Endodermal cell (in vitro differentiated cells): ENCODE measurements at regions not wholly inside any gene's neighbourhood (a gene's known extent, or its start where the extent isn't known, plus 50 kb on each side); places are given as distances from the start of the nearest gene placed in this dataset.

Experiments used
- DNase-seq: peaks from one replicate; pipeline ENCODE4 v3.0.0-alpha.2; 2017
- H3K27ac ChIP-seq: 2 replicates; pipeline ENCODE4 v1.5.1; 2013; ENCODE audit warnings: mild to moderate bottlenecking, low read depth, low read length, moderate library complexity
- H3K27me3 ChIP-seq: 2 replicates; pipeline ENCODE4 v1.6.1; 2013; ENCODE audit warnings: mild to moderate bottlenecking, low read length, moderate library complexity; ENCODE audit not compliant: insufficient read depth, control insufficient read depth, poor library complexity, severe bottlenecking
- H3K36me3 ChIP-seq: 2 replicates; pipeline ENCODE4 v1.7.0; 2013; ENCODE audit warnings: mild to moderate bottlenecking, low read length, moderate library complexity; ENCODE audit not compliant: control insufficient read depth, insufficient read depth
- H3K4me1 ChIP-seq: one replicate; pipeline ENCODE4 v1.7.0; 2013; ENCODE audit warnings: low read length; ENCODE audit not compliant: control insufficient read depth, insufficient read depth
- H3K4me3 ChIP-seq: 2 replicates; pipeline ENCODE4 v1.5.1; 2013; ENCODE audit warnings: mild to moderate bottlenecking, low read length, moderate library complexity
- H3K9ac ChIP-seq: 2 replicates; pipeline ENCODE4 v1.6.1; 2013; ENCODE audit warnings: mild to moderate bottlenecking, low read length, moderate library complexity; ENCODE audit not compliant: poor library complexity, severe bottlenecking; ENCODE audit errors: extremely low read depth
- H3K9me3 ChIP-seq: 2 replicates; pipeline ENCODE4 v1.6.1; 2013; ENCODE audit warnings: mild to moderate bottlenecking, low read length, moderate library complexity; ENCODE audit not compliant: control insufficient read depth
- H3K27ac Mint-ChIP-seq: 2 replicates; pipeline ENCODE4 v1.8.0; 2020; ENCODE audit warnings: mixed read lengths
- H3K27me3 Mint-ChIP-seq: 2 replicates; pipeline ENCODE4 v1.8.0; 2021; ENCODE audit warnings: mild to moderate bottlenecking, mixed read lengths; ENCODE audit not compliant: insufficient read depth
- H3K36me3 Mint-ChIP-seq: 2 replicates; pipeline ENCODE4 v1.8.0; 2020; ENCODE audit warnings: low read depth, mixed read lengths
- H3K4me1 Mint-ChIP-seq: 2 replicates; pipeline ENCODE4 v1.8.0; 2020; ENCODE audit warnings: mixed read lengths
- H3K4me3 Mint-ChIP-seq: 2 replicates; pipeline ENCODE4 v1.8.0; 2020; ENCODE audit warnings: mild to moderate bottlenecking, moderate library complexity, mixed read lengths
- H3K9me3 Mint-ChIP-seq: 2 replicates; pipeline ENCODE4 v1.8.0; 2020; ENCODE audit warnings: mild to moderate bottlenecking, mixed read lengths
- WGBS, 2 experiments: methylation state at CpG; one replicate each; pipeline versions ENCODE4 v1.1.5 to v1.1.7; 2013; ENCODE audit warnings: missing lambda C conversion rate in 2 of 2, mixed read lengths in 1 of 2; ENCODE audit not compliant: insufficient coverage in 1 of 2, insufficient read length in 1 of 2; 5-methylcytosine and 5-hydroxymethylcytosine counted together
- TF ChIP-seq, protein P1 (sequence below): fragments of 200-600 bp; sonication (generic); conservative IDR thresholded peaks from 2 replicates; pipeline ENCODE4 v1.5.0; 2021; ENCODE audit warnings: antibody characterized with exemption, mild to moderate bottlenecking

GRCh38 chr12:24034160-24034559 is 84.7 kb upstream of the SOX5 start:
- peaks cover 7% of the 10 kb centered on the region for H3K9me3 Mint-ChIP-seq
- Histone ChIP-seq H3K9me3 (no peaks in the 10 kb centered on the region), H3K4me1 (peaks cover 4% of the 10 kb centered on the region), H3K27ac (no peak overlapping the region), H3K36me3 (no peaks in the 10 kb centered on the region), H3K27me3 (no peaks in the 10 kb centered on the region), H3K9ac (no peak overlapping the region), H3K4me3 (no peak overlapping the region)
- WGBS, 2 experiments: 82% methylated on average over 3 of the region's 3 CpGs; no CpG with 5 or more reads in 1 of the 2 experiments
- H3K36me3 Mint-ChIP-seq: no peaks in the 10 kb centered on the region
- TF ChIP-seq, protein P1, sequence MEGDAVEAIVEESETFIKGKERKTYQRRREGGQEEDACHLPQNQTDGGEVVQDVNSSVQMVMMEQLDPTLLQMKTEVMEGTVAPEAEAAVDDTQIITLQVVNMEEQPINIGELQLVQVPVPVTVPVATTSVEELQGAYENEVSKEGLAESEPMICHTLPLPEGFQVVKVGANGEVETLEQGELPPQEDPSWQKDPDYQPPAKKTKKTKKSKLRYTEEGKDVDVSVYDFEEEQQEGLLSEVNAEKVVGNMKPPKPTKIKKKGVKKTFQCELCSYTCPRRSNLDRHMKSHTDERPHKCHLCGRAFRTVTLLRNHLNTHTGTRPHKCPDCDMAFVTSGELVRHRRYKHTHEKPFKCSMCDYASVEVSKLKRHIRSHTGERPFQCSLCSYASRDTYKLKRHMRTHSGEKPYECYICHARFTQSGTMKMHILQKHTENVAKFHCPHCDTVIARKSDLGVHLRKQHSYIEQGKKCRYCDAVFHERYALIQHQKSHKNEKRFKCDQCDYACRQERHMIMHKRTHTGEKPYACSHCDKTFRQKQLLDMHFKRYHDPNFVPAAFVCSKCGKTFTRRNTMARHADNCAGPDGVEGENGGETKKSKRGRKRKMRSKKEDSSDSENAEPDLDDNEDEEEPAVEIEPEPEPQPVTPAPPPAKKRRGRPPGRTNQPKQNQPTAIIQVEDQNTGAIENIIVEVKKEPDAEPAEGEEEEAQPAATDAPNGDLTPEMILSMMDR: no peak
- H3K4me1 Mint-ChIP-seq: peaks cover 21% of the 10 kb centered on the region
- H3K27ac Mint-ChIP-seq: no peak overlapping the region
- H3K4me3 Mint-ChIP-seq: no peak overlapping the region
- H3K27me3 Mint-ChIP-seq: no peaks in the 10 kb centered on the region
- no peak for DNase-seq

GRCh38 chr12:24027352-24027751 is 77.9 kb upstream of the SOX5 start:
- H3K27ac ChIP-seq: no peak overlapping the region
- Mint-ChIP-seq H3K4me3 (no peak overlapping the region), H3K36me3 (no peaks in the 10 kb centered on the region), H3K9me3 (peaks cover 7% of the 10 kb centered on the region), H3K4me1 (peaks cover 13% of the 10 kb centered on the region), H3K27ac (no peak overlapping the region), H3K27me3 (no peaks in the 10 kb centered on the region)
- no peak overlapping the region for H3K4me3 ChIP-seq
- H3K9ac ChIP-seq: no peak overlapping the region
- DNase-seq: no peak
- no peaks in the 10 kb centered on the region for H3K27me3 ChIP-seq
- H3K9me3 ChIP-seq: no peaks in the 10 kb centered on the region
- 0 to 42% methylated on average over 1 to 2 of the region's 3 CpGs for WGBS, 2 experiments
- TF ChIP-seq, protein P1: peak; percentile 76
- H3K36me3 ChIP-seq: no peaks in the 10 kb centered on the region
- H3K4me1 ChIP-seq: peaks cover 2% of the 10 kb centered on the region

- no peaks in the 10 kb centered on the region for H3K9me3 ChIP-seq
- 78 to 83% methylated on average over 2 to 3 of the region's 3 CpGs for WGBS, 2 experiments
- Mint-ChIP-seq H3K27ac (no peak overlapping the region), H3K36me3 (no peaks in the 10 kb centered on the region), H3K27me3 (no peaks in the 10 kb centered on the region), H3K4me1 (peaks cover 24% of the 10 kb centered on the region), H3K4me3 (no peak overlapping the region), H3K9me3 (peaks cover 1% of the 10 kb centered on the region)
- peaks cover 2% of the 10 kb centered on the region for H3K4me1 ChIP-seq
- no peak overlapping the region for H3K4me3 ChIP-seq
- no peak for DNase-seq
- H3K27me3 ChIP-seq: no peaks in the 10 kb centered on the region
- TF ChIP-seq, protein P1: peak; percentile 99
- no peaks in the 10 kb centered on the region for H3K36me3 ChIP-seq
- H3K27ac ChIP-seq: no peak overlapping the region
- H3K9ac ChIP-seq: no peak overlapping the region
These were observed 75.8 kb upstream of the SOX5 start for GRCh38 chr12:24025153-24025798.
